HG03139 (cell line): ENCODE measurements at regions not wholly inside any gene's neighbourhood (a gene's known extent, or its start where the extent isn't known, plus 50 kb on each side); places are given as distances from the start of the nearest gene placed in this dataset.
"Not testable (repeated sequence)": the region's sequence is repeated elsewhere in the genome, so short reads cannot be mapped to it uniquely, and the experiment has no call there.

Experiments used
- ATAC-seq: cut with Tn5 transposase; IDR thresholded peaks from one replicate; pipeline ENCODE4 v1.9.1; 2021; ENCODE audit not compliant: unreplicated experiment

GRCh38 chr7:143704813-143705212 is 52.7 kb downstream of the CTAGE6 start:
- not testable (repeated sequence) for ATAC-seq

DNA sequence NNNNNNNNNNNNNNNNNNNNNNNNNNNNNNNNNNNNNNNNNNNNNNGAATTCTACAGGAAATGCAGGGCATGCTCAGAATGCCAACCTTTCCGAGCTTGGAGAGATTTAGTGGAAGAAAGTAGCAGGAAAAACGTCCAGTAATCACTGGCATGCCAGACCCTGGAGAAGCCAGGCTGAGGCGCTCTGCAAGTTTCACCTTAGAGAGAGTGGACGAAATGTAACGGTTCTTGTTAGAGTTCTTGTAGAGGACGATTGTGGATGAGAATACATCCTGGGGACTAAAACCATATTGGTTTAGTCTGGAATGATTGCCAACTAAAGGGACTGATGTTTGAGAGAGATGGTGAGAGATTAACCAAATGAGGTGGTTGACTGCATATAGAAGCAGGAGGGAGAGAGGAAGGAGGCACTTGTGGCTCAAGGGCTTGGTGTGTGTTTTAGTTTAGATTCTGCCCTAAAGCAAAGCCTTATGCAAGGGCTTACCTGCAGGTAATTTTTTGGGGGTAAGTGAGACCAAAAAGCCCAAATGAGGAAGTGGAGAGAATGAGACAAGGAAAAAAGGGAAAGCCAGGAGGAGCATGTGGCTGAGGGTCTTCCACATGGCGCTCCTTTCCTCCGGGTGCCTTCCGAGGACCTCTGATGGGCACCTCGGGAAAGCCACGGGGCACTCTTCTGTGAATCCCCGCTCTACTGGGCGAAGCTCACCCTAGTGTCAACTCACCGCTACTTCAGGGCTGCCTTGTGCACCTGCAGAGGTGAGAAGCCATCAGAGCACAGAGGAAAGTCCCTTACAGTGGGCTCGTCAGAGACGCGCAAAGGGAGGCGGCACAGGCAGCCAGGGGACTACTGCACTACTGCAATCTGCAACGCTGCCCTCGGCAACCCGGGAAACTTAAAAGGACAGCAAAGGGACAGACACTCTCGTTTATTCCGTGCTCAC is 56.5 kb downstream of the CTAGE6 start:
- peak; percentile 99 for ATAC-seq
